MM.1S (cell line): ENCODE measurements at regions not wholly inside any gene's neighbourhood (a gene's known extent, or its start where the extent isn't known, plus 50 kb on each side); places are given as distances from the start of the nearest gene placed in this dataset.
"Not testable (repeated sequence)": the region's sequence is repeated elsewhere in the genome, so short reads cannot be mapped to it uniquely, and the experiment has no call there.

Source experiments
- DNase-seq: peaks from one replicate; pipeline ENCODE4 v3.0.0-alpha.2; 2015
- H2AFZ ChIP-seq: fragments of 300-600 bp; sonication (generic); 2 replicates; pipeline ENCODE4 v1.6.0; 2016; ENCODE audit warnings: antibody characterized with exemption, low read length
- H3F3A ChIP-seq: fragments of 300-600 bp; sonication (generic); 2 replicates; pipeline ENCODE4 v1.6.1; 2016; ENCODE audit warnings: mild to moderate bottlenecking, antibody characterized with exemption, low read length, moderate library complexity, mixed read lengths; ENCODE audit not compliant: insufficient read depth
- H3K27ac ChIP-seq: fragments of 300-600 bp; sonication (generic); 2 replicates; pipeline ENCODE4 v1.5.1; 2016; ENCODE audit warnings: mild to moderate bottlenecking, low read length
- H3K27me3 ChIP-seq: fragments of 300-600 bp; sonication (generic); replicated peaks from 2 replicates; pipeline ENCODE4 v1.6.0; 2016; ENCODE audit warnings: low read length; ENCODE audit not compliant: insufficient read depth
- H3K36me3 ChIP-seq: fragments of 300-600 bp; sonication (generic); replicated peaks from 2 replicates; pipeline ENCODE4 v1.6.1; 2016; ENCODE audit warnings: mild to moderate bottlenecking, low read length, mixed read lengths; ENCODE audit not compliant: insufficient read depth
- H3K4me1 ChIP-seq: fragments of 300-600 bp; sonication (generic); 2 replicates; pipeline ENCODE4 v1.6.1; 2016; ENCODE audit warnings: low read length, mixed read lengths
- H3K4me2 ChIP-seq: fragments of 300-600 bp; sonication (generic); 2 replicates; pipeline ENCODE4 v1.6.0; 2016; ENCODE audit warnings: low read depth, low read length
- H3K4me3 ChIP-seq: fragments of 300-600 bp; sonication (generic); 2 replicates; pipeline ENCODE4 v1.5.1; 2016; ENCODE audit warnings: low read length, mixed read lengths
- H3K79me2 ChIP-seq: fragments of 300-600 bp; sonication (generic); 2 replicates; pipeline ENCODE4 v1.6.1; 2016; ENCODE audit warnings: mixed run types, low read length, mixed read lengths
- H3K9ac ChIP-seq: fragments of 300-600 bp; sonication (generic); 2 replicates; pipeline ENCODE4 v1.6.1; 2016; ENCODE audit warnings: low read length, mixed read lengths
- H3K9me2 ChIP-seq: fragments of 300-600 bp; sonication (generic); replicated peaks from 2 replicates; pipeline ENCODE4 v1.6.1; 2016; ENCODE audit warnings: mild to moderate bottlenecking, low read length, mixed read lengths; ENCODE audit not compliant: insufficient read depth
- H3K9me3 ChIP-seq: fragments of 300-600 bp; sonication (generic); replicated peaks from 2 replicates; pipeline ENCODE4 v1.6.1; 2016; ENCODE audit warnings: mild to moderate bottlenecking, low read length, mixed read lengths; ENCODE audit not compliant: insufficient read depth
- H4K20me1 ChIP-seq: fragments of 300-600 bp; sonication (generic); 2 replicates; pipeline ENCODE4 v1.6.1; 2016; ENCODE audit warnings: mild to moderate bottlenecking, low read length, moderate library complexity, mixed read lengths; ENCODE audit not compliant: insufficient read depth
- EZH2 ChIP-seq: fragments of 300-600 bp; sonication (generic); optimal IDR thresholded peaks from 2 replicates; pipeline ENCODE3; 2017; ENCODE audit warnings: low read depth, mild to moderate bottlenecking, antibody characterized with exemption, low read length, mixed read lengths
- EZH2phosphoT487 ChIP-seq: fragments of 300-600 bp; sonication (generic); IDR thresholded peaks from 2 replicates; pipeline ENCODE4 v1.6.1; 2018; ENCODE audit warnings: antibody characterized with exemption, low read length
- TF ChIP-seq, protein P1 (sequence below): fragments of 300-600 bp; sonication (generic); IDR thresholded peaks from 2 replicates; pipeline ENCODE4 v1.5.1; 2016; ENCODE audit warnings: antibody characterized with exemption, low read length, mixed read lengths

GRCh38 chr6:56815436-56815835 is 139.5 kb upstream of the BEND6 start:
- H3F3A ChIP-seq, result peaks cover 42% of the 10 kb centered on the region
- H3K27ac ChIP-seq, result peak overlapping the region; percentile 81
- peak overlapping the region; percentile 43; the same call in 1 of the 2 replicates for H3K9ac ChIP-seq
- no peaks in the 10 kb centered on the region for H4K20me1 ChIP-seq
- 0 out of 2 replicates have a peak overlapping the region, but pooled peaks have one; percentile 9 for H2AFZ ChIP-seq
- H3K4me1 ChIP-seq, result peaks cover 29% of the 10 kb centered on the region
- H3K79me2 ChIP-seq, result peaks cover 77% of the 10 kb centered on the region
- no peaks in the 10 kb centered on the region for H3K27me3 ChIP-seq
- H3K9me2 ChIP-seq, result no peaks in the 10 kb centered on the region
- H3K4me2 ChIP-seq, result peak overlapping the region; percentile 89
- H3K9me3 ChIP-seq, result no peaks in the 10 kb centered on the region
- DNase-seq, result peak; percentile 16
- H3K4me3 ChIP-seq, result peak overlapping the region; percentile 56
- no peaks in the 10 kb centered on the region for H3K36me3 ChIP-seq
- TF ChIP-seq EZH2, result no peak
- TF ChIP-seq EZH2phosphoT487, result no peak
- TF ChIP-seq, protein P1, sequence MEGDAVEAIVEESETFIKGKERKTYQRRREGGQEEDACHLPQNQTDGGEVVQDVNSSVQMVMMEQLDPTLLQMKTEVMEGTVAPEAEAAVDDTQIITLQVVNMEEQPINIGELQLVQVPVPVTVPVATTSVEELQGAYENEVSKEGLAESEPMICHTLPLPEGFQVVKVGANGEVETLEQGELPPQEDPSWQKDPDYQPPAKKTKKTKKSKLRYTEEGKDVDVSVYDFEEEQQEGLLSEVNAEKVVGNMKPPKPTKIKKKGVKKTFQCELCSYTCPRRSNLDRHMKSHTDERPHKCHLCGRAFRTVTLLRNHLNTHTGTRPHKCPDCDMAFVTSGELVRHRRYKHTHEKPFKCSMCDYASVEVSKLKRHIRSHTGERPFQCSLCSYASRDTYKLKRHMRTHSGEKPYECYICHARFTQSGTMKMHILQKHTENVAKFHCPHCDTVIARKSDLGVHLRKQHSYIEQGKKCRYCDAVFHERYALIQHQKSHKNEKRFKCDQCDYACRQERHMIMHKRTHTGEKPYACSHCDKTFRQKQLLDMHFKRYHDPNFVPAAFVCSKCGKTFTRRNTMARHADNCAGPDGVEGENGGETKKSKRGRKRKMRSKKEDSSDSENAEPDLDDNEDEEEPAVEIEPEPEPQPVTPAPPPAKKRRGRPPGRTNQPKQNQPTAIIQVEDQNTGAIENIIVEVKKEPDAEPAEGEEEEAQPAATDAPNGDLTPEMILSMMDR, result no peak

DNA sequence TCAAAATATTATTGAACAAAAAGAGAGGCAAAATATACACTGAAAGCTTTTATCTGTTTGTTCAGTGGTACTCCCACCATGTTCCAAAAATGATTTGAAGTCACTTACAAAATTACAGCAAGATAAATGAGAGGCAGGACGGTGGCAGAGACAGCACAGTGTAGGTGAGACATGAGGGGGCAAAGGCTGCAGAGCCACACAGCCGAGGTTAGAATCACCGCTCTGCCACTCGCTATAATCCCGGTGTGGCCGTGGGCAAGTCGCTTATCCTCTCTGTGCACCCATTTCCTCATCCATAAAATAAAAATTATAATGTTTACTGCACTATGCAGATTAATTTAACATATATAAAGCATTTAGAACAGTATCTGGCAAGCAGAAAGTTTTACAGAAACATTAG is 140.1 kb upstream of the BEND6 start:
- no peaks in the 10 kb centered on the region for H4K20me1 ChIP-seq
- H3K9ac ChIP-seq, result peak overlapping the region; percentile 43
- peak; percentile 39 for DNase-seq
- H3K4me2 ChIP-seq, result peak overlapping the region; percentile 89
- H3K27ac ChIP-seq, result peak overlapping the region; percentile 81
- TF ChIP-seq EZH2phosphoT487, result no peak
- TF ChIP-seq, protein P1, result no peak
- TF ChIP-seq EZH2, result no peak
- peaks cover 77% of the 10 kb centered on the region for H3K79me2 ChIP-seq
- H3K36me3 ChIP-seq, result no peaks in the 10 kb centered on the region
- H3K27me3 ChIP-seq, result no peaks in the 10 kb centered on the region
- H3F3A ChIP-seq, result peaks cover 40% of the 10 kb centered on the region
- no peaks in the 10 kb centered on the region for H3K9me2 ChIP-seq
- H3K4me1 ChIP-seq, result peaks cover 36% of the 10 kb centered on the region
- H3K4me3 ChIP-seq, result peak overlapping the region; percentile 56
- 0 out of 2 replicates have a peak overlapping the region, but pooled peaks have one; percentile 9 for H2AFZ ChIP-seq
- no peaks in the 10 kb centered on the region for H3K9me3 ChIP-seq

DNA sequence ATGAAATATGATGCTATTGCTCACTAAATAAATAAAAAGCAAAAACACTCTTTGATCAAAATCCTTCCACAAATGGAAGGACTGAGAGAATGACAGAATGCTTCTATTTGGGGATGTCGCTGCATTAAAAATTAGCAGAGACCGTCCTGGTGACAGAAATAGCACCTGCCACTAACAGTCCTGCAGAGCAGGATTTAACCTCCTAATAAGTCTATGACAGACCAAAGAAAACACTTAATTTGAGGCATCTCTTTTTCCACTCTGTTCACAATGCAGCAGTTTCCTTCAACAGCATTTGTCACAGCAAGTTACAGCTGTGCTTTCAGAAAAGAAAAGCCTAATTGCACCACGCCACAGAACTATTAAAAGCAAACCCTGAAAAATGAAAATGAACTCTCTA is 140.6 kb upstream of the BEND6 start:
- peak overlapping the region; percentile 89 for H3K4me2 ChIP-seq
- TF ChIP-seq EZH2phosphoT487 (no peak), EZH2 (no peak)
- TF ChIP-seq, protein P1, result no peak

DNA sequence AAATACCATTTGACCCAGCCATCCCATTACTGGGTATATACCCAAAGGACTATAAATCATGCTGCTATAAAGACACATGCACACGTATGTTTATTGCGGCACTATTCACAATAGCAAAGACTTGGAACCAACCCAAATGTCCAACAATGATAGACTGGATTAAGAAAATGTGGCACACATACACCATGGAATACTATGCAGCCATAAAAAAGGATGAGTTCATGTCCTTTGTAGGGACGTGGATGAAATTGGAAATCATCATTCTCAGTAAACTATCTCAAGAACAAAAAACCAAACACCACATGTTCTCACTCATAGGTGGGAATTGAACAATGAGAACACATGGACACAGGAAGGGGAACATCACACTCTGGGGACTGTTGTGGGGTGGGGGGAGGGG is 142.1 kb upstream of the BEND6 start:
- H3K36me3 ChIP-seq, H3K4me3 ChIP-seq, H2AFZ ChIP-seq, H3K27ac ChIP-seq, H3K27me3 ChIP-seq, H3K9me2 ChIP-seq, H4K20me1 ChIP-seq, H3K9ac ChIP-seq, DNase-seq, H3K9me3 ChIP-seq: not testable (repeated sequence)
- peaks cover 49% of the 10 kb centered on the region for H3F3A ChIP-seq
- H3K4me1 ChIP-seq, result peaks cover 55% of the 10 kb centered on the region
- H3K4me2 ChIP-seq, result peak overlapping the region; percentile 28; the same call in 1 of the 2 replicates
- H3K79me2 ChIP-seq, result peaks cover 77% of the 10 kb centered on the region

More for the DNA sequence above, 140.6 kb upstream of the BEND6 start:
- peaks cover 77% of the 10 kb centered on the region for H3K79me2 ChIP-seq
- DNase-seq, result peak; percentile 61
- H3K27me3 ChIP-seq, result no peaks in the 10 kb centered on the region
- peak overlapping the region; percentile 56 for H3K4me3 ChIP-seq
- no peaks in the 10 kb centered on the region for H4K20me1 ChIP-seq
- peaks cover 41% of the 10 kb centered on the region for H3K4me1 ChIP-seq
- peaks cover 41% of the 10 kb centered on the region for H3F3A ChIP-seq
- peak overlapping the region; percentile 43; the same call in 1 of the 2 replicates for H3K9ac ChIP-seq
- no peaks in the 10 kb centered on the region for H3K9me3 ChIP-seq
- peak overlapping the region; percentile 81 for H3K27ac ChIP-seq
- H3K36me3 ChIP-seq, result no peaks in the 10 kb centered on the region
- H2AFZ ChIP-seq, result 0 out of 2 replicates have a peak overlapping the region, but pooled peaks have one; percentile 9
- H3K9me2 ChIP-seq, result no peaks in the 10 kb centered on the region
